SW 1271 (cell line): ENCODE measurements at regions not wholly inside any gene's neighbourhood (a gene's known extent, or its start where the extent isn't known, plus 50 kb on each side); places are given as distances from the start of the nearest gene placed in this dataset.
"Not testable (repeated sequence)": the region's sequence is repeated elsewhere in the genome, so short reads cannot be mapped to it uniquely, and the experiment has no call there.

Experiments used
- DNase-seq, 2 experiments: peaks; one replicate each; lab custom pipeline; 2025; lab: John Stamatoyannopoulos, UW

DNA sequence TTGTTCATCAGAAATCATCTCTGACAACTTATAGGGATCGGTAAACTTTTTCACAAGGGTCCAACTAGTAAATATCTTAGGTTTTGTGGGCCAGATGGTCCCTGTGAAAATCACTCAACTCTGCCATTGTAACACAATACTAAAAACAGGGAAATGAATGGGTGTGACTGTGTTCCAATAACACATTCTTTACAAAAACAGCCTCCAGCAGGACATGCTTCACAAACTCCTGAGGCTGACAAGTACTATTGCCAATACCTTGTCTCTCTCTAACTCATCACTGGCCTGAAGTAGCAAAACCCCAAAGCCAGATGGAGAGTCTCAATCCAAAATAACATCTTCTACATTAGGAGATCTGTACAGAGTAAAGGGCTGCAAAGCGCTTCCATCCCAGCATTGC lies 312.3 kb downstream of the TOX3 start:
- DNase-seq = no peak

DNA sequence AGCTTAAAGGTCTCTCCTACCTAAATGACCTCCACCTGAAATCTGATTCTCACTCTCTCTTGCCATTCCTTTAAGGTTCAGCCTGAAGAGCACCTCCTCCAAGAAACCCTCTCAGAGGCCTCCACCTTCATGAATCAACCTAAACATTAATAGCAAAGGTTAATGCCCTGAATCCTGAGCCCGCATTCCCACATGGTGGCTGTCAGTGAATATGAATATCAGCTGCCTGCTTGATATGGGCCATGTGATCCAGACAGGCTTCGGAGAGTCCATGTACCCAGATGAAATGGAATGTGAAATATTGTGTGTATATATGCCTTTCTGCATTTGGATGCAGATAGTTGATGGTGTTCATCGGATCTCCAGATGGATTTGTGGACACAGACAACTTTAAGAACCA lies 317.5 kb downstream of the TOX3 start:
- DNase-seq = no peak

DNA sequence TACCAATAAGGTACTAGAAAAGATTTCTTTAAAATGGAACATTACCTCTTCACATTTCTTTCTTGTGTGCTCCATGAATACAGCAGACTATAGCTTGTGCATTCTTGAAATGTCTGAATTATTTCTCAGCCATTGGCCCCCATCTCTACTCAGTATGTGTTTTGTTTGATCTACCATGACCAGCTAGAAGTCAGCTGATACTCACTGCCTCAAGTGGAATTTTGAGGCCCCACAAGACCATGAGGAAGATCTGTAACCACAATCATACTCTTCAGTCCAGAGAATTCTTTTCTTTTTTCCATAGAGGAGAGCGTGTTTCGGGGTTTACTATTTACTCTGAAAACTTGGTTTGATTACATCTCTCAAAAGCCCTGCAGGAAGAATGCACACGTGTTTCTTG lies 319.1 kb downstream of the TOX3 start:
- DNase-seq = no peak

DNA sequence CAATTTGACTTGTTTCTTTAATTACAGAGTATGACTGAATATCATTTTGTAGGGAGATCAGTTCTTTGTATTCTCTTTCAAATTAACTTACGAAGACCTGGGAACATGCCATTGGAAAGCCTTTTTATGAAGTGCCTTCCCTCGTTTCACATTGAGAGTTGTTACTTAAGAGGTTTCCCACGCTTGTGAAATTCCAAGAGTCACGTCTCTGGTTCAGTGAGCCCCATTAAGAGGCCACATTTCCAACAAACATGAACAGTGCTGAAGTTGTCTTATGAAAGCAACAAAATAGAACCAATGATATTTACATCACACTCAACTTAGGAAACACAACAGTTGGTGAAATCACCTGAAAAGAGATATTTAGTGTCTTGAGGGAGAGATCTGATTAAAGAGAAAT lies 334.1 kb downstream of the TOX3 start:
- DNase-seq = no peak

DNA sequence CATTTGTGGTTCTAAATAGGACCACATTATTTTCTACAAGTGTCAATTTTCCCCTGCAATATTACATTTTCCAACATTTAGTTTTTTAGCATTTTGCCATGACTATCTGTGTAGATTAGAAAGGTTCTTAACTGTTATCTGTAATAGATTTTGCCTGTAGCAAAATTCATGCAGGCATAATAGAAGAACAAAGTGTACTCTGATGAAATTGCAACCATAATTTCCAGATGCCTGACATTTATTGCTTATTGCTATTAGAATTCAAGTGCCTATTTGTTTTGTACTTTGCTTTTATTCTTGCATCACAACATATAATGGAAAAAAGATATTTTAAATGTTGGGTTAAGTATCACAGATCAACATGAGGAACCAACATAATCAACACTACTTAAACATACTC lies 337.7 kb downstream of the TOX3 start:
- no peak for DNase-seq

DNA sequence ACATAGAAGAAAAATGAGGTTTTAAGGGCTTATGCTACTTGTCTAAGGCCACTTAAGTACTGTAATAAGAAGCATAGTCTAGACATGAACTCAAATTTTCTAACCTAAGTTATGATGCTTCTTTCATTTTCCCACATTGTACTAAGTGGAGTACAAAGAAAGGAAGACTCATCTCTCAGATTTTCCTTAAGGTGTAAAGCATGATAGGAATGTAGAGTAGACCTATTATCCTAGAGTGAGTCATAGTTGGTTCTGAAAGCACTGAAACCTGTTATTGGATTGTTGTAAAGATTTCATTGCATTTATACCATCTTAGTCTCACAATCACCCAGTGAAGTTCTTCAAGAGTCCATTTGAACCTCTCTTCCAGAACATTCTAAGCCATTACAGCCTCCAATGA lies 343.8 kb downstream of the TOX3 start:
- no peak for DNase-seq

DNA sequence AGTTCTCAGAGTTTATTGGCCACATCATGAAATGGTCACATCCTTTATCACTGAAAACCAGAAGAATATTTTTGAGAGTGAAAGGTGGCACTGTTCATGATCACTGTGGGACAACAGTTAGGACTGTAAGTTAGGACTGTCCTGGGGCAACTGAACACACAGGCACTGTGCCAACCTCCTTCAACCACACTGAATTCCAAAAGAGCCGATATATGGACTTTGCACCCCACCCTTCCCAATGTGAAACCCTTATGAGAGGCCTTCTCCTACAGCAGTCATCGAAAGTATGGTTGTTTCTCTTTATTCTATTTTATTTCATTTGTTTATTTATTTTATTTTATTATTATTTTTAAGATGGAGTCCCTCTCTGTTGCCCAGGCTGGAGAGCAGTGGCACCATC lies 353.5 kb downstream of the TOX3 start:
- no peak for DNase-seq

DNA sequence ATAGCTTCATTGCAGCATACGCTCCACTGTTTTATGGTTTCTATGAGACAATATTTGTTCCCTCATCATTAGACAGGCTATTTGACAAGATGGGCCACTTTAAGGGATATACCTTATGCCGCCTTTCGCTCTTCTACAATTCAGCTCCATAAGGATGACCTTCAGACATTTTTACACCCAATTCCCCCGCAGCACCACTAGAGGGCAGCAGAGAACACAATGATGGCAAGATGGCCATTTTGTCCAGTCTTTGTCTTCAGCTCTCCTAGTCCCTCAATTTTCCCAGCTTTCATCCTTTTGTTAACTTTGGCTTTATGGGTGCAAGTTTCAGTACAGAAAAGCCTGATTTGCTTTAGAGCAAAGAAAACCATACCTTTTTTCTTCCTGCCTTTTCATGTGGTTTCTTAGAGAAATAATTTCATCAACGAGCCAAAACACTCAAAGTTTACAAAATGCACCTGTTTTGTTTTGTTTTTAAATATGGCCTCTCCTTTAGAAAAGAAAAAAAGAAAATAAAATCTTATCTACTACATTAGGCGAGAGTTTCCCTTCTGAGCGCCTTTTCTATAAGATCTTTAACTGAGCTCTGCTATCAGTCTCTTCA lies 355.3 kb downstream of the TOX3 start:
- DNase-seq = peak in 1 of 2 experiments; percentile 14

DNA sequence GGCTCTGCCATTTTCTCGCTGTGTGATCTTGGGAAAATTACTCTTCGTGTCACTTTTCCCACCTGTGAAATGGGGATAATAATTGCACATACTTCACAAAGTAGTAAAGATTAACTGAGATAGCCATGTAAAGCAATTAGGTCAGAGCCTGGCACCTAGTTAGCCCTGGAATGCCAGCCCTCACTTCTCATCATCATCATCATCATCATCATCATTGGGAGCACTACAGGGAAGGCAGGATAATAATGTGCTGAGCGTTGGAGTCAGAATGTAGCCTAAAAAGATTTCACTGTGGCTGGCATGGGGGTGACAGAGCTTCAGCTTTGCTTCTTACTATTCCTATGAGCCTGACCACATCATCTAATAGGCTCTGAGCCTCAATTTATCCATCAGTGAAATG lies 362.6 kb downstream of the TOX3 start:
- DNase-seq = no peak

DNA sequence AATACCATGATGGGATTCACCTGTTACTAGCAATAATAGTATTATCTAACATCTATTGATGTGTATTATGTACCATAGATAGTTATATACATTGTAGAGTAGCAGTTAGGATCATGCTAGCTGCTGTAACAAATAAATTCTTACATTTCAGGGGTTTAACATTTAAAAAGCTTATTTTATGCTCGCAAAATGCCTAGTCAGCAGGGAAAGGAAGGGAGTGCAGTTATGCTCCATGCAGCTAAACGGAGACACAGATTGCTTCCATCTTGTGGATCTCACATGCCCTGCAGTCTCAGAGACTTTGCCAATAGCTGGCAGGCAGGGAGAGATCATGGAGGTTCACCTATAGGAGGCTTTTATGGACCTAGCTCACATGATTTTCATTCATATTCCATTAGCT lies 364.1 kb downstream of the TOX3 start:
- no peak for DNase-seq

DNA sequence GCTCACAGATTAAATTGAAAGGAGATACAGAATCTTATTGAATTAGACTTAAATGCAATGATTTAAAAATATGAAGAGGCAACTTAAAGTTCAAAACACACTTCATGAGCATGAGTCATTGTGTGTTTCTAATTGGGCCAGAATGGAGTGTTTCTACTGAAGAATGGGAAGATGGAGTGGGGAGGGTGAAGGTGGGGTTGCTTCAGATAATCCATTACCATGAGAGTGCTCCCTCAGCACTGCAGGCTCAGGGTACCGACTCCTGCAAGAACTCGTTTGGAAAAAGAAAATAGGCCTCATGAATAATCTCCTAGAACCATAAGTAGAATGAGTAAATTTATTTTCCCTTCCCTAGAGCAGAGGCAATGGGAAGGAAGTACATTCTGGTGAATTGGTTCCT lies 372.8 kb downstream of the TOX3 start:
- no peak for DNase-seq

DNA sequence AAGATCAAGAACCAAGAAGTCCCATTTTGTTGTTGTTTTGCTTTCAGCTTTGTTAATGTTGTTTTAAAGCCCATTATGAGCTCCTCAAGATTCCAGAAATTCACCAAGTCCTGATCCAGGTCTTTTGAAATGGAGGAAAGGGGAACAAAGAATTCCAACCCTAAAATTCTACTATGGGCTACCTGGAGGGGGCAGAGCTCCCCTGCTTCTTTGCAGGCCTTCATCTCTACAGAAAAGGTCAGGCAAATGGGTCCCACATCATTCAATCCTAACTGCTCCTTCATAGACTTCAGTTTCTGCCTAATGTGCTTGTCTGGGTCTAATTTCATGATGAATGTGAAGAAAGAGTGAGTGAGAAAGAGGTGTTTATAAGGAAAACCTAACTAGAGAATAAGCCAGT lies 375.5 kb downstream of the TOX3 start:
- DNase-seq = no peak

DNA sequence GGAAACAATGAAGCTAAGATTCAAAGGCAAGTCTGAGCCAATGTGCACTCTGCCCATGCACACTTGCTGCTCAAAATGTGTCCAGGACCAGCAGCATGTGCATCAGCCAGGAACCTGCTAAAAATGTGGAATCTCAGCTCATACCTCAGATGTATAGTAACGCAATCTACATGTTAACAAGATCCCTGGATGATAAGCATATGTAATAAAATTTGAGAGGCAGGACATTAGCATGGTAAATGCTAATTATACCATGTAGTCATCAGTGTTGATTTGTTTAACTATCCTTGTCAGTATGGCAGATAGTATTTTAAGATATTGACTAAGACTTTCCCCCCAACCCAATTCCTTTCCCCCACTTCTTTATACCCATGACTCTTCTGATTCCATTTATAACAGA lies 379.6 kb downstream of the TOX3 start:
- DNase-seq = no peak

DNA sequence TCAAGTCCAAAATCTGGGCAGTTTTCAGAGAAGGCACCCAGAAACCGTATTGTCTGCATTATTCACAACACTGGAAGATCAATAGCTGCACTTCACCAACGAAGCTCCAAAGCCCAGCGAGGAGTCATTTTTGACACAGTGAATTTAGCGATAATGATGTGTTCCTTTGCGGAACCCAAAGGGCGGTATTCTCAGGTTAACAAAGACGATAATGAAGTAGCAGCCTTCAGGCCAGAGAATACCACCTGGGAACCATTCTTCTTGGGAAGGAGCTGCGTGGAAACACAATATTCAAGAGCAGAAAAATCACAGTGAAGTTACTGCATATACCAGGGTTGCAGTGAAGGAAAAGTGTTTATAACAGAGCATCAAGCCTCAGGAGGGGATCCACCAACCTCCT lies 381.0 kb downstream of the TOX3 start:
- DNase-seq = no peak

DNA sequence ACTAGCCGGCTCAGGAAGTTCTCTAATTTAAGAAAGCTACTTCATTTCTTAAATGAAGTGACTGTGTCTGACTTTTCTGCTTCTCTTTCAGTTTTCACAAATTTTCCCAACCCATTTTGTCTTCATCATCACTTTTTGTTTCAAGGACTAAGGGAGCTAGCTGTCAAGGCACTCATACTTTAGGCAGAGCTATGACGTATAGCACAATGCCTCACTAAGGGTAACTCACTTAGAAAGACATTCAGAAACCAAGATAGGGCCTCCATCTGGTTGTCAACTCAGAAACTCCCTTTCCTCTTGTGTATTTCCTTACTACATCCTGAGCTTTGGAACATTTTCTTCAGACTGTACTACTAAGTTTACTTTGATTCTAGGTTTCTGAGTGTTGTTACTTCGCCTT lies 397.9 kb downstream of the TOX3 start:
- DNase-seq = no peak

DNA sequence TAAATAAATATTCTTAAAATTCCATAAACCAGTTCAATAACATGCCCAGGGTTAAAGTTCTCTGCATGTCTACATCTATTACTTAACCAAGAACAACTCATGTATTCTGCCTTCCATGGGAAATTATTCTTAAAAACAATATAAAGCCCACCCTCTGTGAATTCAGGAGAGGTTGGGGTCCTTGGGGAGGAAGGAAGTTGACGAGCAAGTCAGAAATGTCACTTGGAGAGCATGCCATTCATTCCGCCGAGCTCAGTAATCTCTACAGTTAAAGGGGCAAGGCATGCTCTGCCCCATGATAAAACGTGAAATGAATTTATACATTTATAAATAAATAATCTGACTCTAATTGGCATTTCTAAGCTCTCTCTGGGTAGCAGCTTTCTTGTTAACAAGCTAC lies 405.1 kb downstream of the TOX3 start:
- DNase-seq = no peak

DNA sequence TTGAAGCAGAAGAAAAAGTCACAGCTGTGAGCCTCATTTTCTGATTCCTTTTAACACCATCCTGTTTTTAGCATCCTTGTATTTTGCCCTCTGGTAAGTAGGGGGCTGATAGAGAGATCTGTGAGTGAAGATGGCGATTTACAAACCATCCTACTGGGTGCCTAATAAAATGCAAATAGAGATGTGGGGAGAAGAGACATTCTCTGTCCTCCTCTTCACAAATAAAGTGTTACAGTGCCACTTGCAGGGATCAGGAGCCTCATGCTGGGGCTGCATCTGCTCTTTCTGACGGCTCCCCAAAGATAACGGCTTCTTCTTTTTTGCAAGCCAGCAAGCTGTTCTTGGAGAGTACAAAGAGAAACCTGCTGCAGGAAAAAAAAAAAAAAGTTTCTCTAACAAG lies 418.6 kb downstream of the TOX3 start:
- DNase-seq = no peak

DNA sequence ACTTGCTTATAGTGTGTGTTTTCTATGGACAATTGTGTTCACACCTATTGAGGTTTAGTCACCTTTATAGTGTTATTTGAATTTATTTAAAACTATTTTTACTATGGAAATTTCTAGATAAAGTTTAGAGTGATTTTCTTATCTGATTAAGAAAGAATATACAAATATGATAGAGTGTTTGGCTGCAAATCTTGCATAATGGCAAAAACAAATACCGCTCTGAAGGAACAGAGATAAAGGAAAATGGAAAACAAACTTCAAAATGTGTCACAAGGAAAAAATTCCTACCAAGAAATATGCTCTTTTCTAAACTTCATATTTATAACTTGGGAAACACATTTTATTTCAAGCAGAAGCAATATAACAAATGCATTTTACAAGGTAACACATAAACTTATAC lies 423.1 kb downstream of the TOX3 start:
- DNase-seq = no peak

DNA sequence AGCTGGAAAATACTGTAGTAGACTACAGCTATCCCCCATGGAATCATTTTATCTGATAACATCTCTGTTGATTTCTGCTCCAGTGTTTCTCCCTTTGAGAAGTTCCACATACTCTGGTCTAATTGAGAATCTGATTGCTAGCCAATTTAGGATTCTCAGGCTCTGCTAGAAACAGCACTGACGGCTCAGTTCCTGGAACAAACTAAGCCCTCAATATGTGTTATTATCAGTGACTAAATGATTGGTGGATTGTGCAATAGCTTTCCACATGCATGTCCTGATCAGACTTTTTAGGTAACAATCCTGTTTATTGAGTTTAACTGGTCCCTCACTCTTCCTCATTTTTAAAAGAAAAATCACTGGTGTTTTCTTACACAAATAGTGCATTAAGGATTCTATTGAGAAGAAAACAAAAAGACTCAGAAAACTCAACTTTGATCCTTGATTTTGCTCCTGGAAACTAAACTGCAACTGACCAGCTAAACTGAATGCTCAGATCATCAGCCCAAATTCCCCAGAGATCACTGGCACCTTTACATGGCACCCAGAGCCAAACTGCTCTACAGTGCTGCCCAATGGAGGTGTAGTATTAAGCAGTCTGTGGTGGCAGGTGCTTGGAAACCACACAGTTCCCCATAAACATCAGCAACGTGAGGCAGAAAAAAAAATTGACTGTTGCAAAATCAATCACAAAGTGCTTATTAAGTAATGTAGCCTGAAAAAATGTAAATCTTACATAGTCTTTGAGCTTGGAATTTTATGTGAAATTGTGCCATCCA lies 423.7 kb downstream of the TOX3 start:
- DNase-seq = no peak

DNA sequence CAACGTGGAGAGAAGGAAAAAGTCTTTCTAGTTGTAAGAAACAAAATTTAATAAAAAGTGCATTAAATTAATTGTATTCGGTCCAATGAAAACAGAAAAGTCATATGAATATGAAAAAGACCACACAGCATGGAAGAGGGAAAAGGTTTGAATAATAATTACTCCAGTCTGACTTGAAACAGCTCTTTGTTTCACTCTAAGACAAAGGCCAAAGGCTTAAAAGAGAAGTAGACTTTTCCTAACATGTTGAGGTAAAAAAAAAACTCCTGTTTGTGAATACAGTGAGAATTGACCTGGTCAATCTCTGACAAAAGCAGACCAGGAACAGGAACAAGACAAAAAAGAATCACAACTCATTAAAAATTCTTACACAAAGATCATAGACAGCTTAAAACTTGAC lies 429.8 kb downstream of the TOX3 start:
- no peak for DNase-seq

DNA sequence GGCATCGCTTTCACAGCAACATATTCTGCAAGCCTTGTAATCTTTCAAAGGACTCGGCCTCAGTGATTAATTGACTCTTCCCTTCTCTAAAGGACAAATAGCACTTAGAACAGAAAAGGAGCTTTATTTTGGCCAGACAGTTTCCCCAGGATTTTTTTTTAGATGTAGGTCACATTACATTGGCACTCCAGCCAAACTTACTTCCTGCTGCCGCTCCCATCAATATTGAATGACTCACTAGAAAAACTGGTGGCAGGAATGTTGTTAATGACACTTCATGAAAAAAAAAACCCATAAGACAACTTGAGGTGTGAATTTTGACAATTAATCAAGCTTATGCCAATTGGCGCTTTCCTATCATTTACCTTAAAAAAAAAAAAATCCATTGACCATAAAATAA lies 432.6 kb downstream of the TOX3 start:
- peak in 1 of 2 experiments; percentile 34 for DNase-seq

DNA sequence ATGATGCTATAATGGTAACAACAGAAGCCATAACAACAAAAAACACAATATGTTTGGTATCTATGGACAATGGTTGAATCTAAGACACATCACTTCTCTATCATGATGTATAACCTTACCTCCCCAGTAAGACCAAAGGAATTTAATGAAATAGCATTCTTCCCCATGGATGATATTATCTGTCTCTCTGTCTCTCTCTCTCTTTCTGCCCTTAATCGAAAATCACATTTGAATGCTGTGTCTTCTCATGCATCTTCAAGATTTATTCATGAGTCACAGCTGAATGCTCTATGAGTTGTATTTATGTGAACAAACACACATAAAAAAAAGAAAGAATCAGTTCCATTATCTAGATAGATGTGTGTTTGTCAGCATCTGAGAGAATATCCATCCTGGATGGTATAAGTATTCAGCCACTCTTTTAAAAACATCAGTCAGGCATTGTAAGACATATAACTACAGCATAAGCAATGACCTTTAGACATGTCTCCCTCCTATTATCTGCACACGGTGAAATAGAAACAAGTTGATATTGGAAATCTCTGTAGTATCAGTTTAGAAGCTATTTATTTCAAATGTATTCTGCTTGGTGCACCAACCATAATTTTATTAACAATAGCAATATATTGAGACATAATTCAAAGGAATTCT lies 433.3 kb downstream of the TOX3 start:
- peak in 1 of 2 experiments; percentile 0 for DNase-seq

DNA sequence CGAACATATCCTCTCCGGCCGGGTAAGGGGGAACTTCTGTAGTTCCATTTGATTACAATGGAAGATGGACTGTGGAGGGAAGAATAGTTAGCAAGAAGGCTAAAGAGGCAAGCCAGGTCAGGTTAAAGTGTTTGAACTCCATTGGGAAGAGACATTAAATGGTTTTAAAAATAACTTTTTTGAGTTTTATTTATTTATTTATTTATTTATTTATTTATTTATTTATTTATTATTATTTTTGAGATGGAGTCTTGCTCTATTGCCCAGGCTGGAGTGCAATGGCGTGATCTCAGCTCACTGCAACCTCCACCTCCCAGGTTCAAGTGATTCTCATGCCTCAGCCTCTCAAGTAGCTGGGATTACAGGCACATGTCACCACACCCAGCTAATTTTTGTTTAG lies 441.9 kb downstream of the TOX3 start:
- not testable (repeated sequence) for DNase-seq

DNA sequence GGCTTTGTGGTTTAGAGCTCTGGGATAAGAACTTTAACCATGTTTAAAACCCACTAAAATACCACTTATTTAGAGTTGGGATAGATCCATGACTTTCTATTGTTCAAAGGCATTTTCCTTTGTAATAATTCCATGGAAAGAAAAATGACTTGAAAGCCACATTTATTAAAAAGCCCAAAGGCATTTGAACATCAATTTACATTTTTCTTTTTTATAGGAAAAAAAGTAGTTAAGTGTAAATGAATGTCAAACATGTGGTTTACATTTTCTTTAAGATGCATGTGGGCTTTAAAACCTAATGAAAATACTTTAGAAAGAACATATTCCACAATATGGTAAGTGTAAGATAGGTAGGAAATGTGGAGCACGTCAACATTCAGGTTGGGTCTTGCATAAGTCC lies 443.2 kb downstream of the TOX3 start:
- DNase-seq = no peak
